Mammary epithelial cell (primary cell): ENCODE measurements at regions not wholly inside any gene's neighbourhood (a gene's known extent, or its start where the extent isn't known, plus 50 kb on each side); places are given as distances from the start of the nearest gene placed in this dataset.
"Not testable (repeated sequence)": the region's sequence is repeated elsewhere in the genome, so short reads cannot be mapped to it uniquely, and the experiment has no call there.

ENCODE experiments used
- EZH2 ChIP-seq: IDR thresholded peaks from 2 replicates; pipeline ENCODE4 v1.6.1; 2012; ENCODE audit warnings: low read length, inconsistent platforms, borderline replicate concordance
- TF ChIP-seq, protein P1 (sequence below), 2 donors: IDR thresholded peaks in 1 of 2; conservative IDR thresholded peaks in 1 of 2; 2 replicates each; pipeline ENCODE4 v1.5.1; 2011 to 2012; ENCODE audit warnings: inconsistent platforms in 2 of 2, low read length in 2 of 2, mild to moderate bottlenecking in 2 of 2, control low read depth in 1 of 2, low read depth in 1 of 2; ENCODE audit not compliant: insufficient read depth in 1 of 2; ENCODE audit errors: extremely low read depth in 1 of 2

DNA sequence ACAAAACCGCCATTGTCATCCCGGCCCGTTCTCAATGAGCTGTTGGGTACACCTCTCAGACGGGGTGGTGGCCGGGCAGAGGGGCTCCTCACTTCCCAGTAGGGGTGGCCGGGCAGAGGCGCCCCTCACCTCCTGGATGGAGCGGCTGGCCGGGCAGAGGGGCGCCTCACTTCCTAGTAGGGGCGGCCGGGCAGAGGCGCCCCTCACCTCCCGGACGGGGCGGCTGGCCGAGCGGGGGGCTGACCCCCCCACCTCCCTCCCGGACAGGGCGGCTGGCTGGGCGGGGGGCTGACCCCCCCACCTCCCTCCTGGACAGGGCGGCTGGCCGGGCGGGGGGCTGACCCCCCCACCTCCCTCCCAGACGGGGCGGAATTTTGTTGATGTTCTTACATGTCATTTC lies 1558.3 kb upstream of the CDH9 start:
- TF ChIP-seq, protein P1, sequence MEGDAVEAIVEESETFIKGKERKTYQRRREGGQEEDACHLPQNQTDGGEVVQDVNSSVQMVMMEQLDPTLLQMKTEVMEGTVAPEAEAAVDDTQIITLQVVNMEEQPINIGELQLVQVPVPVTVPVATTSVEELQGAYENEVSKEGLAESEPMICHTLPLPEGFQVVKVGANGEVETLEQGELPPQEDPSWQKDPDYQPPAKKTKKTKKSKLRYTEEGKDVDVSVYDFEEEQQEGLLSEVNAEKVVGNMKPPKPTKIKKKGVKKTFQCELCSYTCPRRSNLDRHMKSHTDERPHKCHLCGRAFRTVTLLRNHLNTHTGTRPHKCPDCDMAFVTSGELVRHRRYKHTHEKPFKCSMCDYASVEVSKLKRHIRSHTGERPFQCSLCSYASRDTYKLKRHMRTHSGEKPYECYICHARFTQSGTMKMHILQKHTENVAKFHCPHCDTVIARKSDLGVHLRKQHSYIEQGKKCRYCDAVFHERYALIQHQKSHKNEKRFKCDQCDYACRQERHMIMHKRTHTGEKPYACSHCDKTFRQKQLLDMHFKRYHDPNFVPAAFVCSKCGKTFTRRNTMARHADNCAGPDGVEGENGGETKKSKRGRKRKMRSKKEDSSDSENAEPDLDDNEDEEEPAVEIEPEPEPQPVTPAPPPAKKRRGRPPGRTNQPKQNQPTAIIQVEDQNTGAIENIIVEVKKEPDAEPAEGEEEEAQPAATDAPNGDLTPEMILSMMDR (conservative IDR thresholded peaks at IDR 0.05 in 1 of 2, IDR thresholded peaks at IDR 0.05 in 1 of 2; ENCODE audit: extremely low read depth in 1 of 2, insufficient read depth in 1 of 2, low read depth in 1 of 2, low read length in 2 of 2), result not testable (repeated sequence)
- not testable (repeated sequence) for TF ChIP-seq EZH2
